Renal cortex interstitium (tissue), 11 donors: ENCODE measurements at regions not wholly inside any gene's neighbourhood (a gene's known extent, or its start where the extent isn't known, plus 50 kb on each side); places are given as distances from the start of the nearest gene placed in this dataset.
A peak's percentile ranks its signal among the peaks of the same experiment; 100 is the strongest.

Experiments used
- DNase-seq, 11 donors: peaks; one replicate each; pipeline ENCODE4 v3.0.0-alpha.2; 2013; ENCODE audit warnings: low read depth in 9 of 11, low spot score in 4 of 11; ENCODE audit errors: extremely low read depth in 1 of 11

GRCh38 chr4:1491328-1492141 is 85.3 kb upstream of the NKX1-1 start:
- no peak for DNase-seq

DNA sequence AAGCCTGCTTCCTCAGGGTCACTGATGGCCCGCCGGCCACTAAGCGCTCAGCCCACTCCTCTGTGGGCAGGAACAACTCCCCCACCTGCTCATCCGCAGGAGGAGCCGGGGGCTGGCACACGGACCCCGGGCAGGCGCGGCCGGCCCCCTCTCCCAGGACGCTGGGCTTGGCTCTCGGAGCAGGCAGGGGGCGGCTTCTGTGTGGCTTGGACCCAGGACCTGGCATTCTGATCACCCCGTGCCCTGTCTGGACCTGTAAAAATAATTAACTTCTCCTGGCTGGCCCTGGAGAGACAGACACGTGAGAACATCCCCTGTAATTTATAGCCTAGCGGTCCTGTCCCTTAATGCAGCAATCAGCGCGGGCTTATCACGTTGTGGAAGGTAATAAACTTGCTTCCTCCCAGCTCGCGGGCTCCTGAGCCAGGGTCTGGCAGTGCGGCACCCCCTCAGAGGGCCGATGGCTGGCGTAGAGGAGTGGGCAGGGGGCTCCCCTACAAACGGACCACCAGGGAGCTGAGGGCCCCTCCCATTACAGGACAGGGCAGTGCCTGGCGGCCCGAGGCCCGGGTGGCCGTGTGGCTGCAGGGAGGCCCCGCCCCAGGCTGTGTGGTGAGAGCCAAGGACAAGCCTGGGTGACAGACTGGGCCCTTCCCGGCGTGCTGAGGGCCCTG is 84.5 kb upstream of the NKX1-1 start:
- peak in 1 of 11 donors; percentile 26 for DNase-seq

DNA sequence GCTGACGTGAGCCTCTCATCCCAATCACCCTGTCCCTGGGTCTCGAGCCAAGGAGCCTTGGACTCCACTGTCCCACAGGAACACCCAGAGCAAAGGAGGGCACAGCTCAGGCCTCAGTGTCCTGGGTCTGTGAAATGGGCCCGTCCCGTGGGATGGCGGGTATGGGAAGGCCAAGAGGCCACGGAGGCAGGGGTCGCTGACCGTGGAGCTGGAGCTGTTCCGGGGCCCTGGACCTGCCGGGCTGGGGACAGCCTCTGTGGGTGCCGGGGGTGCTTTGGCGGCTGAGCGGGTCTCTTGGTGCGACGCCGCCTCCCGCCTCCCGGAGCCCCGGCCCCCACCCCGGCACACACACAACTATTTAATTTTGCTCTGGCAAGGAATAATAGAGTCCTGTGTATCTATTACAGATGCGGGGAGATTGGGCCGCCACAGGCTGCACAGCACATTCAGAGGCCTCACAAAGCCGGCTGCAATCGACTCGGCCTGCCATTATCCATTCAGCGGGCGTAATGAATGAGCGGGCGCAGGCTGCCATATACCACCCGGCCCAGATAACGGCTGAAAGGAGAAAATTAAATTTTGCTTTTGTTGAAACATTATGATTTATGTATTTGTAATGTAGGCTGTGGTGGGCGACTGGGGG is 83.9 kb upstream of the NKX1-1 start:
- no peak for DNase-seq

- no peak for DNase-seq
Observed at GRCh38 chr4:1489639-1489995, 83.4 kb upstream of the NKX1-1 start.

DNA sequence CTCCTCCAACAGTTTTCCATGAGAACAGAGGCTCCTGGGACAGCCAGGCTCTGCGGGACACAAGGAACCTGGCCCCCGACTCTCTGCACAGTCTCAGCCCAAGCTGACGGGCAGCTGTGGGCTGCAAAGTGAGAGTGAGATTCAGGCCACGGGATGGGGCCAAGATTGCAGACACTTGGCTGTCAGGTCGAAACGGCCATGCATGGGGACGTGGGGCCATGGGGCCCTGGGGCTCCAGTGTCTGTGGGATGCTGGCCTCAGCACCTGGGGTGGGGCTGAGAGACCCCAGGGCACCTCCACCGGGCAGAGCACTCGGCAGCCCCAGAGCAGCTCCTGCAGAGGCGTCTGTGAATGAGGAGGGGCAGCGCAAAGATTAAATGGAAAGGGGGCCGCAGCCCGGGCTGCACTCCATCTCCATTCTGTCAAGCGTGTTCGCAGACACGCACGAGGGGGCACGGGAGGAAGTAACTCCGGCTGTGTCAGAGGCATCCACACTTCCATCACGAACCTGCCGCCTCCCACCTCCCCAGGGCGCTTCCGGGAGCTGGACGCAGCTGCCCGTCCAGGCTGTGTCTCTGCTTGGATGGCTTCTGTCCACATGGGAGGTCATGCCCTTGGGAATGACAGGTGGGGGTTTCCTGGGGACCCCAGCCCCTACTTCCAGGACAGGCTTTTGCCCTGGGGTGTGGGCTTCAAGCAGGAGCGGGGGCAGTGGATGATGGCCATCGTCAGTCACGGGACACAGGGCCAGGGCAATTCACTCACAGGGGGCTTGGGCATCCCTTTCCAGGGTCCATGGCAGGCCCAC is 82.8 kb upstream of the NKX1-1 start:
- no peak for DNase-seq

DNA sequence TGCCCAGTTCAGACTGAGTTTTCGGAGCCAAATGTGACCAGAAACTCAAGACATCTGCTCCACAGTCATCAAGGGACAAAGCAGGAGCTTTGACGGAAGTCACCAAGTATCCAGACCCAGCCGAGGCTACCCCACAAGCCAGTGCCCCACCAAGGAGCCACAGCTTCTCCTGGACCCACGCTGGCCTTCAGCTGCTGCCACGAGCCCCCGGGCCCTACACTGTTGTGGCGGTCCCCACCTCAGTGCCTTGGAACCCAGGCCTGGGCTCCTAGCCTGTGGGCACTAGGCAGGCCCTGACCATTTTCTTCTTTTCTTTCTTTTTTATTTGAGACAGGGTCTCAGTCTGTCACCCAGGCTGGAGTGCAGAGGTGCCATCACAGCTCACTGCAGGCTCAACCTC is 82.1 kb upstream of the NKX1-1 start:
- DNase-seq = no peak

- DNase-seq = no peak
Observed at GRCh38 chr4:1487761-1488160, 81.5 kb upstream of the NKX1-1 start.

GRCh38 chr4:1487106-1487505 is 80.9 kb upstream of the NKX1-1 start:
- DNase-seq = no peak

GRCh38 chr4:1485280-1485679 is 79.0 kb upstream of the NKX1-1 start:
- no peak for DNase-seq

DNA sequence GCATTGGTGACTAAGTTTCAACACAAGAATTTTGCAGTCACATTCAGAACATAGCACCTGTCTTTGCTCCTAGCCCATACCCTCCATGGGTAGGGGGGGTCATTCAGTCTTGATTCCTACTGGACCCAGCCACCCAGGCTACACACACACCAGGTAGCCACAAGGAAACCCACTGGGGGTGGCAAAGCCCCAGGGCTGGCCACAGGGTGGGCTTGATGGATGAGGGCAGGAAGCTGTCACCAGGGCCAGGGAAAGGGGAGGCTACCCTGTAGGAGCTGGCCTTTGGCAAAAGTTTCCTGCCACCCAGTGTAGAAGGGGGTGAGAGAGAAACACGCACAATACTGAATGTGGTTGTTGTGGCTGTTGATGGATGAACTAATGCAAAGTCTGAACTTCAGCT is 74.5 kb upstream of the NKX1-1 start:
- no peak for DNase-seq

DNA sequence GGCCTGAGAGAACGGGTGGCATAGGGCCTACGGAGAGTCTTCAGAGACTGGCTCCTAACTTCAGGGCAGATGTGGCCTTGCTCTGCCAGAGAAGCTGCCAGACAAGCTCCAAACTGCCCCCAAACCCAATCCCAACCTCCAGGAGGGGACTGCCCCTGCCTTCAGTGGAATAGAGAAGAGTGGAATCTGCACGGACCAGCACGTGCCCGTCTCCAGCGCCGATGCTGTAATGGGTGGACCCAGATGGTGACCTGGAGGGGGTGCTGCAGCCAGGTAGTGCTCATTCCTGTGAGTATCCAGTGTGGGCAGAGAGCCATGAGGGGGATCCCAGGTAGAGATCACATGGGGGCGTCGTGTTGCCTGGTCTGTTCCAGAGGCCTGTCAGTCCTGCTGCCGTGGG is 73.2 kb upstream of the NKX1-1 start:
- DNase-seq = no peak

GRCh38 chr4:1478766-1479355 is 72.6 kb upstream of the NKX1-1 start:
- DNase-seq = no peak

DNA sequence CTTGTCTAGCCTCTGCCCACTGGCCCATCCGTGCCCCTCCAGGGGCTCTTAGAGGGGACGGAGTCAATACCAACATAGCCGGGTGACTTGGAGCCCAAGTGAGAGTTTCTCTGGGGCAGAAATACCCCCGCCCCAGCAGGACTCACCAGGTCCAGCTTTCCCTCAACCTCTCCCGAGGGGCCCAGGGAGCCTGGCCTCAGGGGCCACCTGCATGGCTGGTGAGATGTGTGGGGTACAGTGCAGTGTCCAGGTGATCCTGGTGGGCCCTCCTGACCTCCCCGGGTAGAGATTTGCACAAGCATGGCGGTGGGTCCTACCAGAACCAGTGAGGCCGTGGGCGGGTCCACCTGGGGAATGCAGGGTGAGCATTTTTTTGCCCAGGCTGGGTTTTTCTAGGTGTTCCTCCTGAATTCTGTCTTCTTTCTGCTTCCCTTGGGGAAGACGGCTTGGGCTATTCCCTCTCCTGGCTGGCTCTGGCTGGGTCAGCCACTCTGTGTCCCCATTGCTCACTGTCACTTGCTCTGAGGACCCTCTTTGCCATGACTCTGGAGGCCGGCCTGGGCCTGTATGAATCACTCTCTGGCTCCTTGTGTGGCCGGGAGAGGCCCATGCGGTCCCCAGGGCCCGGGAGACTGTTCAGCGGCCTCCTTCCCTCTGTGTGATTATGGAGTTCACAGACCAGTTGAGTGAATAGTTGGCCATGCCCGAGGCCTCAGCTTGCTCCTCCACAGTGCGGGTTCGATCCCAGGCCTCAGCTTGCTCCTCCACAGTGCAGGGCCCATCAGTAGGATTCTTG is 71.0 kb upstream of the NKX1-1 start:
- DNase-seq = no peak

DNA sequence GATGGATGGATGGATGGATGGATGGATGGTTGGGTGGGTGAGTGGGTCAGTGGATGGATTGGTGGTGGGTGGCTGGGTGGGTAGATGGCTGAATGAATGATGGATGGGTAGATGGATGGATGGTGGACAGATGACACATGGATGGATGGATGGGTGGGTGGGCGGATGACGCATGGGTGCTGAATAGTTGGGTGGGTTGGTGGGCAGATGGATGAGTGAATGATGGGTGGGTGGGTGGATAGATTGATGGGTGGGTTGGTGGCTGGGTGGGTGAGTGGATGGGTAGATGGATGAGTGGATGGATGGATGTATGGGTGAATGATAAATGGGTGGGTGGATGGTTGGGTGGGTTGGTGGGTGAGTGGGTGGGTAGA is 69.9 kb upstream of the NKX1-1 start:
- no peak for DNase-seq

DNA sequence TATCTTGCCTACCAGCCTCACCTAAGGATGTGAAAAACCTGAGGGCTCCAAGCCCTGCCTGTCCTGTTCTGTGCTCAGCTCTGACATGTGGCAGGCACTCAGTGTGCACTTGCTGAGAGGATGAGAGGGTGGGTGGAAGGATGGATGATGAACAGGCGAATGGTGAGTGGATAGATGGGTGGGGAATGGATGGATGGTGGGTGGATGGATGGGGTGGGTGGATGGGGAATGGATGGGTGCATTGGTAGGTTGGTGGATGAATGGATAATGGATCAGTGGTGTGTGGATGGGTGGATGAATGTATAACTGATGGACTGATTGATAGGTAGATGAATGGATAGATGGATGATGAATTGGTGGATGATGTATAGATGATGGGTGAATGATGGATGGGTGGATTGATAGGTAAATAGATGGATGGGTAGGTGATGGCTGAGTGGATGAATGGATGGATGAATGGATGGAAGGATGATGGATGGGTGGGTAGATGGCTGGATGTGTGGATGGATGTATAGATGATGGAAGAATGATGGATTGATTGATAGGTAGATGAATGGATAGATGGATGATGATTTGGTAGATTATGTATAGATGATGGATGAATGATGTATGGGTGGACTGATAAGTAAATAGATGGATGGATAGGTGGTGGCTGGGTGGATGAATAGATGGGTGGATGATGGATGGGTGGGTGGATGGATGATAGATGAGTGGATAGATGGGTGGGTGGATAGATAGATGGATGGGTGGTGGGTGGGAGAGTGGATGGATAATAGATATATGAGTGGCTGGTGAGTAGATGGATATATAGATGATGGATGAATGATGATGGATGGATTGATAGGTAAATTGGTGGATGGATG is 69.3 kb upstream of the NKX1-1 start:
- DNase-seq = no peak

DNA sequence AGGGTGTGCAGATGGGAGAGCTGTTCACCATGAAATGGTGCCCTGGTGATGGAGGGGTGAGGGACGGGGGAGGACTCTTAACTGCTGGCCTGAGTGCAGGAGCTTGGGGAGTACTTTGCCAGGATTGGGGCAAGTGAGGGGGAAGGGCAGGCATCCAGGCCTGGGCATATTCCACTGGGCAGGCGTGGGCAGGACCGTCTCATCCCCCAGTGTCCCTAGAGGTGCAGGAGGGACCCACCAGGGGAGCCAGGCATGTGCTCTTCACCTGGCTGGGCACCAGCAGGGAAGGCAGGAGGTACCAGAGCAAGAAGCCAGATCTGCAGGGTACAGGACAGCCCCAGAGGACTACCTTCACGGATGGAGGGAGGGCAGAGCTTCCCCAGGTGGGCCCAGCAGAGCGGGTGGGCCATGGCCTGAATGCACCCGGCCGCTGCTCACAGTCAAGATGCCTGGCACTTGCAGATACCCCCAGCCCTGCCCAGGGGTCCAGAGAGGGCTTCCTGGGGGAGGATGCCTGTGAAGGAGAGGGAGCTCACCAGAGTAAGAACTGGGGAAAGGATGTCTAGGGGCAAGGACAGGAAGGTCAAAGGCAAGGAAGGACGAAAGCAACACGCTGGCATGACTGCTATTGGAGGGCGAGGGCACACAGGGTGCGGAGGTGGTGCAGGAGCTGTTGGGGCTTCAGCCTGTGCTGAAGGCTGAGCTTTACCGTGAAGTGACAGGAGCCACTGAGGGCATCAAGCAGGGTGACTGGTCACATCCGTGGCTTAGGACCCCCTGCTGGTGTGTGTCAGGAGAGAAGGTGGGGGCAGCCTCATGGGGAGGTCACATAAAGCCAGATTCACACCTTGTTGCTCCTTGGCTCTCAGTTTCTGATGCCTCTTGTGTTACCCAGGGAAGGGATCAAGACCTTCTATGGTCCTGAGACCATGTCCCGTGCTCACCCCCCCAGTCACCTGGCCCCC is 68.2 kb upstream of the NKX1-1 start:
- no peak for DNase-seq

DNA sequence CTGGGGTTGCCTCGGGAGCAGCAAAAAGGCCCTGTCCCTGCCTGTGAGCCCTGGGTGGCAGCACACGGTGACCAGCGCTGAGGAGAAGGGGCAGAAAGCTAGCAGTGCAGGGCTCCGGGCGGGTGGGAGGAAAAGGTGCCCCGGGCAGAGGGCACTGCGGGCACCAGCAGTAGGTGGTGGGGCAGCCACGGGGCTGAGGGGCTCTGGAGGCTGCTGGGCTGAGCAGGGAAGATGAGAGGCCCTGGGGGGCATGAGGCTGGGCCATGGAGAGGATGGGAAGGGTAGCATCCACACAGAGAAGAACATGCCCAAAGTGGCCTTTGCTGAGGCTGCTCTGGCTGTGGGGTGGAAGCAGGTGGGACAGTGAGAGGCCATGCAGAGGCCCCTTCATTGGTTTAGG is 67.5 kb upstream of the NKX1-1 start:
- no peak for DNase-seq
